Urothelium cell line (cell line): ENCODE measurements at regions not wholly inside any gene's neighbourhood (a gene's known extent, or its start where the extent isn't known, plus 50 kb on each side); places are given as distances from the start of the nearest gene placed in this dataset.

ENCODE experiments used
- DNase-seq: peaks from one replicate; pipeline ENCODE4 v3.0.0; 2011; ENCODE audit warnings: low spot score, mixed read lengths
- FAIRE-seq: peaks from 2 replicates; lab custom pipeline; 2011; peaks lifted over from hg19 to GRCh38; lab: Jason Lieb, UNC

DNA sequence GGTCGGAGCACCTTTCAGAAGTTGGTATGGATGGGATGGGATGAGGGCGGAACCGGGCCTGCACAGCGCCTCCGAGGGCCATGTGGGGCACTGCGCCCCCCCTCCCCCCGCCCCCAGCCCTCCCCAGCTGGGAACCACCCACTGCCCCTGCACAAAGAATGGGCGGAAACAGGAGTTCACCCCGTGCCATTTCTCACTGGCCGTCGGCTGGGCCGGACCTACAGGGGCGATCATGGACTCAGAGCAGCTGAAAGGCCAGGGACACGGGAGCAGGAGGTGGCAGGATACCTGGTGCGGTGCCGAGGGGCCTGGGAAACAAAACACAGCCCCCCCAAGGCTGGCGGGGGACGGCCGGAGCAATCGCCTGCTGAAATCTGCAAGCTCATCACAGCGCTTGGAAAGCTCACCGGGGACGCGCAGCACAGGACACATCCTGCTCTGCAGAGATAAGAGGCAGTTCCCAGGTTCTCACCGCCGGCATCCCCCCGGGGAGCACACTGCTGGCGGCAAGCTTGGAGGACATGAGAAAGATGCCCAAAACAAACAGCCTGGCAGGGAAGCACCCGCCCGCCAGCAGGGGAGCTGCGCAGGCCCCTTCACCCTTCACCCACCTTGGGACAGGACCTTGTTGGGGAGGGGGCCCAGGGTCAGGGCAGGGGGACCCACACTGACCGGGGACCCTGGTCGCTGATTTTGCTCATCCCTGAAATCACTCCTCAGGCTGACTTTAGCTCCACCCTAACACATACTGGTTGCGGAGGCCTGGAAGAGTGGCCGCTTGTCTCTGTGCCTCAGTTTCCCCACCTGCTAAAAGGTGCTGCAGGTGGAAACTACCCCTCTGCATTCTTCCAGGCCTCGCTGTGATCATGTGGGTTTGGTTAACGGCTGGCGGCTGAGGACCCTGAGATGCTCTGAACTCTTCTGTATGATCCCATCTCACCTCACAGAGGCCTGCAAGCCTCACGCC is 263.9 kb downstream of the C16orf95 start:
- no peak for FAIRE-seq
- no peak for DNase-seq

DNA sequence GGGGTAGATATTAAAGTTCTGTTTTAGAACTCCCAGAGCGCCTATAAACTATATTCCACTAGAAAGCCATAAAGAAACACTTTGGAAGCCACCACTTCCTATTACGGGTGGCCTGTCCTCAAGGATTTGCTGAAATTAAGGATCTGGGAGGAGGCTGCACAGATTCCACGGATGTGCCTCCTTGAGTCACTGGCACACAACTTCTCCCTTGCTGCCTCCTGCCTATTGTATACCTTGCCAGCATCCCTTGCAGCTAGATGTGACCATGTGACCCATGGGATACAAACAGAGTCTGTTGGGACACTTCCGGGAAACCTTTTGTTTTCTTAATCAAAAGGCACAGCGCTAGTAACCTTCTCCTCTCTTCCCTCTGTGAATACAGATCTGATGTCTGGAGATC is 263.0 kb downstream of the C16orf95 start:
- no peak for DNase-seq
- FAIRE-seq, result no peak

DNA sequence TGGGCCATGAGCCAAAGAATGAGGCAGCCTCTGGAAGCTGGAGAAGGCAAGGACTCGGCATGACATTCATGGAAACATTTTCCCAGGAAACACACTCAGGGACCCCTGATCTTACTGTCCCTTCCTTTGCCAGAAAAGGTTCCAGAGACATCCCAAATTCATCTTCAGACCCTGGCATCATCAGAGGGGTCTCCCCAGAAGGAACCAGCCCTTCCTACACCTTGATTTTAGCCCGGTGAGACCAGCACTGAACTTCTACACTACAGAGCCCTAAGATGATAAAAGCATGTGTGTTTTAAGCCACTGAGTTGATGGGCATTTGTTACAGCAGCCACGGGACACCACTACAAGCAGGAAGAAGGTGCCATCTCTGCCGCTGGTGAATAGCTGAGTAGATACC is 262.3 kb downstream of the C16orf95 start:
- FAIRE-seq (no peak), DNase-seq (no peak)

DNA sequence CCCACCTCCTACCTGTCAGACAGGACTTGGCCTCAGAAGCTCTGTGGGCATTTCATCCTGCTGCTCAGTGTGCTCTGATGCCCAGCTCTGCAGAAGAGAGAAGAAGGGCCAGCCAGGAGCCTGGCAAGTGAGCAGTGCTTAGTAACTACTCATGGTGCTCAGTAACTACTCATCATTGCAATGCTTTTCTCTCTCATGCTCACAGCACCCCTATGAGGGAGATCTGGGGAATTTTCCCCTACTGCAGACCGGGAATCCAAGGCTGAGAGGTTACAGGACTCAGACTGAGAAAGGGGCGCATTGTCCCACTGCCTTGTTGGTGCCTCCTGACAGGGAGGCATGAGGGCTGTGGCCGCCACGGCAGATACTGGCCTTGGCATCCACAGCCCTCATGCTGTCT is 261.1 kb downstream of the C16orf95 start:
- no peak for FAIRE-seq
- DNase-seq, result no peak

DNA sequence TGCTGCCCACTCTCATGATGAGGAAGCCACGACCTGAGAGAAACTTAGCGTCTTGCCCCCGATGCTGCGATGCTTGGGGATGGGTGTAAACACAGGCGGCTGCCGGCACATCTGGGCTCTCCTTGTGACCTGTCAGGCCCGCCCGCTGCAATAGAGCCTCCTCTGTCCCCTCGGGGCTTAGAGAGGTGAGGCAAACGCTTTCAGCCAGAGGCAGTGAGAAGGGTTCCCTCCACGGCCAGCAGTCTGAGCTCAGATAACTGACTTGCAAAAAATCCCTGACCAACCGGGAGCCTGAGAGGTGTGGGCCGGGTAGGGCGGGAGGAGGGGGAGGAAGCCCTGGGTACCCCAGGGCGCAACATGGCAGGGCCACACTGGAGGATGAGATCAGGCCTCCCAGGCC is 260.6 kb downstream of the C16orf95 start:
- DNase-seq (no peak), FAIRE-seq (no peak)

DNA sequence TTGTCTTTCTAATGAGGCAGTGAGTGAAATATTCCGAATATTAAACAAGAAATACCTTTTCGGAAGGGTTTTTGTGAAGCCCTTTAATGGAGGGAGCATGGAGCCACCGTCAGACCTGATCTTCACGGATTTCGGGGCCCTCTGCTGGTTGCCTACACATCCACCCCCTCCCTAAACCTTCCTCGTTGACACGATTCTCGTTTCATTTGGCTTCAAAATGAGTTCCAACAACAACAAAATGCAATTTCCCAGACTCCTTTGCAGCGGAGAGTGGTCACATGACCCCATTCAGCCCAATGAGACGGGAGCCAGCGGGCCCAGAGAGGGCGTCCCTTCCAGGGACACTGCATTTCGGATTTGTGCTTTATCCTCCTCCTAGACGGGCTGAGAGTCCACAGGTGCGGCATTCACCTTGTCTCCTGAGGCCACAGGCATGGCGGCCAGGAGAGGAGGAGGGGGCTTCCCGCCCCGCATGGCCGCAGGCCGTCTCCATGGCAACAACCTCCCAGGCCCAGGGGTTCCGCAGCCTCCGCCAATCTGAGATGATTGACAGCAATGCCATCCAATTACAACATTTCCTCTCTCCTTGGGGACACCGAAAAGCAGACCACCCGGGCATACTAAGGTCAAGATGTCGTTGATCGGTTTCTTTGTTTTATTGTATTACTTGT is 259.8 kb downstream of the C16orf95 start:
- FAIRE-seq, result no peak

DNA sequence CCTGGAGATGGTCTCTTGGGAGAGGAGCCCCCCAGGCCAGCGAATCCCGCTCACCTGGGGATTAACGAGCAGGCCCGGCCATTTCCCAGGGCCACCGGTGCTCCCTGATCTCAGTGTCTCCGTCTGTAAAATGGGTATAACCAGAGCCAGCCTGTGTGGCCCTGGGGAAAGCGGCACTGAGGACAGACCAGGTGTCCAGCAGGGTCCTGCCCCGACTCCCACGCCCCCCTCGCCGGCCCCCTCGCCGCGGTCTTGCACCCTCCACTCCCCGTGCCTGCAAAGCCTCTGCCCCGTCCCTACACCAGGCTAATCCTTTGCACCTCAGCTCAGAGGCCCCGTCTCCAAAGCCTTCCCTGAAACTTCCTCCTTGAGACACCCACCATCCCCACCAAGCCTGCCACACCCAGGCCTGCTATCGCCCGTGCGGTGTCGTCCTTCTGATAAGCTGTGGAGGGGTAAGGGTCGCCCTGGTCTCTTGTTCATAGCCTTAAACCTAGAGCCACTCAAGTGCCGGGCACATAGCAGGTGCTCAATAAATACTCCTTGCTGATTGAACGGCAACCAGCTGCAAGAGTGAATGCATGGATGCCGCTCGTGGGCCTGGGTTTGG is 259.1 kb downstream of the C16orf95 start:
- FAIRE-seq (no peak), DNase-seq (no peak)

More for the DNA sequence above, 259.8 kb downstream of the C16orf95 start:
- DNase-seq, result no peak

DNA sequence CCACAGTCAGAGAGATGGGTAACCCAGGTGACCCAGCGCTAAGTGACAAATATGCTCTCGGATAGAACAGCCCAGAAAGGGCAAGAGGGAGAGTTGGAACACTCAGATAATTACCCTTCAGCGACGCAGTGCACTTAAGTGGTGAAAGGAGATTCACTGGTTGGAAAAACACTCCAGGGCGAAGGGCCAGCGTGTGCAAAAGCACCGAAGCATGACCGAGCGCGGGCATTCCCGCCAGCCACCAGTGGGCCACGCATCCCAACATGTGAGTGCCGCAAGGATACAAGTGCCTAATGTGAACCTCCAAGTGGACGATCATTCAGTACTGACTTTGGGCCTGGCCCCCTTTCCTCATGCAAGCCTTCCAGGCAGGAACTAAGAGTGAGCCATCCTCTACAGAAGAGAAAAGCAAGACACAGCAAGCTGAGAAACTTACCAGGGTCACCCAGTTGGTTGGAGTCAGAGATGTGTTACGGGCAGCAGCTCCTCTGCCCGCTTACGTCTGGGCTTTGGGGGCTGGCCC is 258.4 kb downstream of the C16orf95 start:
- DNase-seq (no peak), FAIRE-seq (no peak)

DNA sequence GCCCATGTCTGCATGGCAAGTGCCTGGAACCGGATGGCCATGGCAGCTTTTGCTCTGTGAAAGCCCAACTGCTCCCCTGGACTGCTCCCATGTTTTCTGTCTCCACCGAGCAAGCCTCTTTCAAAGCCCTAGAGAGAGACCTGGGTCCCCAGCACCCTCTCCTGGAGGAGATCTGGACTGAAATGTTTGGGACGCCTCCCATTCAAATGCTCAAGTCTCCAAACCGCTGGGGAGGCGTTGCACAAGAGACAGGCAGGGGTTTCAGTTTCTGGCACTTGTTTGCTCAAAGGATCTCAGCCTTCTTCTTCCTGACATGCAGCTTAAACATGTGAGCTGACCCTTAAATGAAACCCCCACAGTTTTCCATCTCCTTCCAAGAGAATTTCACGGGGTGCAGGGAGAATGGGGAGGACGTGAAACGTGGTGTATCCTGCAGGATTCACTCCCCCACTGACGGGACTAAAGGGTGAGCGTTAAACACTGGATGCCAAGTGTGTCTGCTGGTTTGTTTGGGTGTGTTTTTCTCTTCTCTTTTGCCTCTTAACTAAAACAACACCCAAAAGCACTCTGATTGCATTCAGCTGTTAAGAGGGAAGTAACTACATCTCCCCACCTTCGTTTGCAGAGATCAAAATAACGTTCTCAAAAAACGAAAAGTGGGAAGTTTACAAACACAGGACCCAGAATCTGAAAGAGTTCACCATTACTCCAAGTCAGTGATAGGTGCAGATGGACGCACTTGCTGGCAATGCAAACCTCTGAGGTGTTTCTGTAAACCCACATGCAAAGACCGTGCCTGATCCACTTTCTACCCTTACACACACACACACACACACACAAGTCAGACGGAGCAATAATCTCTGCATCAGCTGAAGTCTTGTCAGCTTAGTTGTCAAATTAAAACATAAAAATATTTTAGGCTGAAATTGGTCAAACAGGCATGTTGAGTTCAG is 256.9 kb downstream of the C16orf95 start:
- DNase-seq (no peak), FAIRE-seq (no peak)

DNA sequence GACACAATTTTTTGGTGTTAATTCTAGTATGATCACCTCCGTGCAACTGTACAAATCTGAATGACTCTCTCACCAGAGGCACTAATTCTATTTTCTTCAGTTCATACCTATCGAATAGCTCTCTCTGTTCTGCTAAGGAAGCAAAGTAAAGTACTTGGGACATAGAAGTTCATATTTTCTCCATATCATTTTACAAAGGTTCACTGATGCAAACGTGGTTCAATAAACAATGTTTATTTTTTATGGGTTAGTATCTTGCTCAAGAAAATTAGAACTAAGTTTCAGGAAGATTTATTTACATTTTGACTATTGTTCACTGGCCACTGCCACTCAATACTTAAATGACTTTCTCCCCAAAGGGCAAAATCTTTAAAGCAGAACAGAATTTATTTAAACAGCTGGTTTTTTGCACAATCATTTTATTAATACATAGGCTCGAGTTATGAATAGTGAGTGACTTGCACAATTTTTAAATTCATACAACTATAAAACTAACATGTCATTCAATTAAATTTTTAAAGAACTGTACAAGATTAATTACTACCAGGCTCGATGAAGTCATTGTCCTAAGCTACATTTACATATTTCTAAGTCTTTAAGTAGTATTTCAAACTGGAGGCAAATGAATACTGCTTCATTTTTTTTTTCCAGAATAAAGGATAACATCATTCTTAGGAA is 255.8 kb downstream of the C16orf95 start:
- FAIRE-seq (no peak), DNase-seq (no peak)

DNA sequence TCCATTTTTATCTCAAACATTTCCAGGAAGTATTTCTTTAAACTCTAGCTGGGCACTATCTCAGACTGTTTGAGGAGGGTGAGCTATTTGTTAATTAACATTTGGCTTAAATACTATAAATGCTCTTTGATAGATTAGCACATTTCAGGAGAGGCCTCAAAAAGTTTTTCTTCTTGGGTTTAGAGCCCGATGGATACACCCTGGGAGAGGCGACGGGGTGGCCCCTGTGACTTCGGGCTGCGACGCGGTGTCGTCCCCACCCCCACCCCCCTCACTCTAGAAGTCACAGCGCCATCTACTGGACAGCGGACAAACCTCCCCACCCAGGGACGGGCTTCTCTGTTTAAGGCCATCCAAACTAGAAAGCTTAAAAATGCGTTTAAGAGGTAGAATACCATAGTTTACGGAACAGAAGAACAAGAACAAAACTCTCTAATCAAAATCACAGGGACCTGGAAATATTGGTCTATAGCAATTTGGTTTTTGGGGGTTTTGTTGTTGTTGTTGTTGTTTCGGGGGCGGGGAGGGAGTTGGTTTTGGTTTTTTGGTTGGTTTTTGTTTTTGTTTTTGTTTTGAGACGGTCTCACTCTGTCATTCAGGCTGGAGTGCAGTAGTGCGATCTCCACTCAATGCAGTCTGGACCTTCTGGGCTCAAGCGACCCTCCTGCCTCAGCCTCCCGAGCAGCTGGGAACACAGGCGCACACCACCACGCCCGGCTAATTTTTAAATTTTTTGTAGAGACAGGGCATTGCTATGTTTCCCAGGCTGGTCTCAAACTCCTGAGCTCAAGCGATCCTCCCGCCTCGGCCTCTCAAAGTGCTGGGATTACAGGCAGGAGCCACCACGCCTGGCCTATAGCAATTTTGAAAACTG is 254.4 kb downstream of the C16orf95 start:
- DNase-seq (peak; percentile 89), FAIRE-seq (no peak)

DNA sequence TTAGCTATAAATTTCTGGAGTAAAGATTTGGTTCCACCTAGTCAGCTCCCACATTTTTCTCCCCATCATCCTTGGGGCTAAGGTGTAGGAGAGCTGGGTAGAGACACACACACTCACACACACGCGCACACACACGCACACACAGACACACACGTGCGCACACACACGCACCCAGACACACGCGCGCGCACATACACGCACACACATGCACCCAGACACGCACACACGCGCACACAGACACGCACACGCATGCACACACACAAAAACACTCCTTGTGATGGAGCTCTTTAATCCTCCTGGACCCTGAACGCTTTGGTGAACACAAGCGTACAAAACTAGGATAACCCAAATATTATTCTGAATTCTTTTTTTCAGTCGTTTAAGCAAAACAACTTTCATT is 253.6 kb downstream of the C16orf95 start:
- DNase-seq, result no peak
- peak; percentile 32 for FAIRE-seq

DNA sequence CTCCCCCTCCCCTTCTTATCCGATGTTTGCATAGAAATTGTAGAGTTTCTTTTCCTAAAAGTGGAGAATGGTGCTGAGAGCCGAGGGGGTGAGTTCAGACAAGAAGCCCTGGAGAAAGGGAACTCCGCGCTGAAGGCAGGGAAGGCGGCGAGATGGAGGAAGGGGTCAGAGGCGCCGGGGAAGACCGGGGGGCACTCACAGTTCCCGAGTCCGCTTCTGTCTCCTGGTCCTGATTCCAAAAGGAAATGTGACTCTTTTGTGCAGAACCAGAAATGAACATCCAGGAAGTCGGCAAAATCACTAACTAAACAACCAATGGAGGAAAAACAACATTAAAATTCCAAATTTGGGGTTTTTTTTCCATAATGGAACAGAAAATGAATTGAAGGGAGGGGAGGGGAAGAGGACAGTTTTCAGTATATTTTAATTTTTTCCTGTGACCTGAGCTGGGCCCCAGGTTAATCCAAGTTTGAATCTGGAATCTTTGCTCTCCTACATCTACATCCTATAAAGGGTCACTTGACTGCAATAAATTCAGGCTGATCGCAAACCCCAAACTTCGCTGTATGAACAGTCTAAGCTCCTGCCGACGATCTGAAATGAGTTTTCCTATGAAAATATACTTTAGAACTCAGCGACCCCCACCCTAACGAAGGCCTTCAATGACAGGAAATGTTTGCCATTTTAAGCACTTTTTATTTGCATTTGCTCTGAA is 252.3 kb downstream of the C16orf95 start:
- FAIRE-seq, result no peak

DNA sequence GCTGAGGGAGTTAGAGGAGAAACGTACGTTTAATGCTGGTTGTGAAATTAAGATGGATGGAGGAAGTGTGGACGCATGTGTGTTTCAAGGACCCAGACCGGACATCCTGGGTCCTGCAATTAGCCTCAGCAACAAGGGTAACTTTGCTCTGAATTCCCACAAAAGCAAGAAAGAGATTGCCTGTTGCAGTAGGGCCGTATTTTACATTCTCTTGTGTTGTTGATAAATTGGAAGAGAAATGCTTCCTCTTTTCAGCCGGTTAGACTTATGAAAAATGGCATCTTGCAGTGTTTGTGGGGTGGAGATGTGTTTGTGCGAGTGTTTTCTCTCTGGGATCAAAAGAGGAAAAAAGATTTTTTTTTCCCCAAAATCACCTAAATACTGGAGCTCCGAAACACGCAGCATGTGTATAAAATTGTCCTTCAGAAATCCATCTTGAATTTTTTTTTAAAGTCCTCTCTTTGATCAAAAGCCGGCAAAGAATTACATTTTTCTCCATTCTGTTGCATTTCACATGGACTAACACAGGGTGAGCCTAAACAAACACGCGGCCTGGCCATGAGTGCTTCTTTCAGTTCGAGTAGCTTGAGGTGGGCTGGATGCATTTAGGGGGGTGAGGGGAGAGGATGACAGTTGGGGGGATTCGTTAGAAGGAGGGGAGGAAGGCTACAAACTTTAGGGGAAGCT is 251.6 kb downstream of the C16orf95 start:
- no peak for DNase-seq
- no peak for FAIRE-seq

More for the DNA sequence above, 252.3 kb downstream of the C16orf95 start:
- no peak for DNase-seq

DNA sequence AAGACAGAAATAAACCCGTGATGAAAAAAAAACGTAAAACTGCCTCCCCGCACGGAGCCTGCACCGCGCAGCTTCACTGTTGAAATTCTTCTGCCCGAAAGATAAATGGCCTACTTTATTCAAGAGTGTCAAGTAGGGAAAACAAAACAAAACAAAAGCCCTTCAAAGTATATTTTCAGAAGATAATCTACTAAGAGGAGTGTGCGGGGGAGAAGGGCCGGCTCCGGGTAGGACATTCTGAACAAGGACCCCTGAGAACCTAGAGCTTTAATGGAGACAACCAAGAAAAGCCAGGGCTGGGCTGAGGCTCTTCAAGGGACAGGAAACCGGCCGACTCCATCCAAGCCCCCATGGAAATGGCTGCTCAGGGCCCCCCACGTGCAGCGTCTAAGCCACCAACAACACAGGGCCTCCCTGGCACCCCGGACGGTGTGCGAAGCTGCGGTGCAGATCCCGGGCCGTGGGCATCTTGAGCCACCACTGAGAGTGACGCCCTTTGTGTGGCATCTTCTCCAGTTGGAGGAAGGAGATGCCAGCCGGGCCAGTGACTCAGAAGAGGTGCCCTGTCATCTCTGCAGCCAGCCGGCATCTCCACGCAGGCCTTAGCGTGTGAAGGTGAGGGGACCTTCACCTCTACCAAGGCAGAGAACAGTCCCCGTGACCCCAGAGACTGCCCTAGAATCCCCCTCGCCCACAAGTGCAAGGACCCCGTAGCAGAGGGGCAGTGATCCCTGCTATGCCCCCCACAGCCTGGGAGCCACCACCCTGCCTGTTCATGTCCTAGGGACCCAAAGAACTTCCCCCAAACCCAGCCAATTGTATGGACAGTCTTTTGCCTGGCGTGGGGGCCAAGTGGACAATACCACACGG is 250.8 kb downstream of the C16orf95 start:
- FAIRE-seq, result no peak
- no peak for DNase-seq

DNA sequence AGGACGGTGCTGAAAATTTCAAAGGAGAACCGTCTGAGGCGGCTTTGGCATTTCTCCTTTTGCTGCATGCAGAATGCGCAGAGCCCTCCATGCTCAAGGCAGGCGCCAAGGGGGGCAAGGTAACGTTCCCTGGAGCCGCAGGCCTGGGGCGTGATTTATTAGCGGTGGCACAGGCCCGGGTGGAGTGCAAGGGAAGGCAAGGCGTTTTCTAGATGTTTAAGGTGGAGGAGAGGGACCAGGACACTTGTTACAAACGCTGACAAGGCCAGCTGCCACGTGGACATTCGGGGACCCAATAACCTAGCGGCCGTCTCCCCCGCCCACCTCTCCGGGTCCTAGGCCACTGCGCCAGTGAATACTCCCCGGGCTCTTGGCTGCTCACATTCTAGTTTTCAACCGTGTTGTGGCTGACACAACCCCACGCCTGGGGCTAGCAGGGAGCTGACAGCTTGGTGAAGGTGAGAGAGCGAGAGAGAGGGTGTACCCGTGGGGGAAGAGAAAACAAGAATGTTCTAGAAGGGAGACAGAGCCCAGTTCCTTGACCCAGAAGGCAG is 250.1 kb downstream of the C16orf95 start:
- DNase-seq (no peak), FAIRE-seq (no peak)
